Activated CD4-positive, alpha-beta T cell treated with anti-CD3 and anti-CD28 coated beads for 36 hours (primary cell): ENCODE measurements at regions not wholly inside any gene's neighbourhood (a gene's known extent, or its start where the extent isn't known, plus 50 kb on each side); places are given as distances from the start of the nearest gene placed in this dataset.

Experiments
- ATAC-seq: fragments of 200-7000 bp; cut with Tn5 transposase; one replicate; pipeline ENCODE4 v1.10.0; 2021; ENCODE audit warnings: mild to moderate bottlenecking, moderate library complexity
- CTCF ChIA-PET: fragments of 350-600 bp; sonication (Branson Sonifier 250); formaldehyde crosslinking; loops from one replicate; lab custom pipeline; 2021; ENCODE audit warnings: antibody characterized with exemption; lab: Charles Lee
- POLR2A ChIA-PET: fragments of 350-600 bp; sonication (Branson Sonifier 250); formaldehyde crosslinking; loops from one replicate; lab custom pipeline; 2021; ENCODE audit warnings: antibody characterized with exemption, inconsistent platforms; lab: Charles Lee
- DNase-seq: peaks from one replicate; pipeline ENCODE4 v3.0.0-alpha.2; 2020
- H3K27ac Mint-ChIP-seq: one replicate; pipeline ENCODE4 v1.8.0; 2021; ENCODE audit warnings: mixed read lengths
- H3K27me3 Mint-ChIP-seq: one replicate; pipeline ENCODE4 v1.8.0; 2021; ENCODE audit warnings: mixed read lengths
- H3K36me3 Mint-ChIP-seq: one replicate; pipeline ENCODE4 v1.8.0; 2021; ENCODE audit warnings: low read depth, mixed read lengths
- H3K4me1 Mint-ChIP-seq: one replicate; pipeline ENCODE4 v1.8.0; 2021; ENCODE audit warnings: mixed read lengths
- H3K4me3 Mint-ChIP-seq: one replicate; pipeline ENCODE4 v1.8.0; 2021; ENCODE audit warnings: mild to moderate bottlenecking, moderate library complexity, mixed read lengths
- H3K9me3 Mint-ChIP-seq: one replicate; pipeline ENCODE4 v1.8.0; 2021; ENCODE audit warnings: low read depth, mixed read lengths
- intact Hi-C, 2 experiments: fragments of 100-400 bp; cut with DNase I in 1 of 2; cut with micrococcal nuclease in 1 of 2; formaldehyde crosslinking; loops; one replicate each; pipeline versions ENCODE4 v1.14.2 to v1.15.1; 2022 to 2024; cut with DNase I, micrococcal nuclease

DNA sequence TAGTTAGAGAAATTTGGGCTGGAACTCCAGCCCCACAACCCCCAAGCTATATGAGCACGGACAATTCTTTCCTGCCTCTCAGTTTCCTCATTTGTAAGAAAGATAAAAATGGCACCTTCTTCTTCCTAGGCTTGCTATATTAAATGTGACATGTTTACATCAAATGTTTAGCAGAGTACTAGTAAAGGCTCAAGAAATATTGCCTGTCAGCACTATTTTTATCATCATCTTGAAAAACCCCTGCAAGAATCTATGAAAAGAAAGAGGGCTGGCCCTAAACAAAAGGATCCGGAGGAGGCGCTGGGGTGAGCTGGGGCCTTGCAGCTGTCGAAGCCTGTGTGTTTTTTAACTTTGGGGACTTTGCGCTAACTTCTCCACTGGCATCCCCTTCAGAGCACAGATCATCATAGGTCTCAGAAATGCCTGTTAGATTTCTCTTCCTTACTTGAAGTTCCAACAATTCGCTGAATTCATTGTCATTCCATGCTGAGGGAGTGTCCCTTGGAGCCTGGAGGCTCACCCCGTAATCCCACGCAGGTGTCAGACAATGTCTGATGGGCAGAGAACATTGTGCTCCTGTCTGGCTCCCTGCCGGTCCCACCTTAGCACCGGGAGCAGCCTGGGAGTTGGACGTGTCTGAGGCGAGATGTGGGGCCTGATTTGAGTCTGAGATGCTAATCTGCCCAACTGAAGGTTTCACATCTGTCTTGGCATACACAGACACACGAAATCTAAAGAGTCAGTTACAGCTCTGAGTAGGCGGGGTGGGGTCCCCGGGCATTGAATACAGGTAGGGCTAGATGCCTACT lies 206.8 kb downstream of the NUAK1 start:
- H3K9me3 Mint-ChIP-seq = peaks cover 2% of the 10 kb centered on the region
- POLR2A ChIA-PET = no interaction called here
- H3K27ac Mint-ChIP-seq = no peak overlapping the region
- H3K27me3 Mint-ChIP-seq = no peaks in the 10 kb centered on the region
- no peak for DNase-seq
- ATAC-seq = no peak
- H3K4me1 Mint-ChIP-seq = no peaks in the 10 kb centered on the region
- H3K36me3 Mint-ChIP-seq = no peaks in the 10 kb centered on the region
- H3K4me3 Mint-ChIP-seq = no peak overlapping the region
- intact Hi-C loops = no loop called here
- CTCF ChIA-PET = no interaction called here

GRCh38 chr12:105933671-105934665 lies 204.8 kb downstream of the NUAK1 start:
- no peaks in the 10 kb centered on the region for H3K36me3 Mint-ChIP-seq
- DNase-seq (no peak), ATAC-seq (no peak)
- CTCF ChIA-PET = interaction anchor here (0.7 kb wide), 1 partner anchor 180 kb away, joined by 4 read pairs; no protein-coding TSS in a partner anchor
- no peaks in the 10 kb centered on the region for H3K4me1 Mint-ChIP-seq
- no peaks in the 10 kb centered on the region for H3K9me3 Mint-ChIP-seq
- intact Hi-C loops = no loop called here
- no peak overlapping the region for H3K4me3 Mint-ChIP-seq
- no peaks in the 10 kb centered on the region for H3K27me3 Mint-ChIP-seq
- POLR2A ChIA-PET = no interaction called here
- no peak overlapping the region for H3K27ac Mint-ChIP-seq

DNA sequence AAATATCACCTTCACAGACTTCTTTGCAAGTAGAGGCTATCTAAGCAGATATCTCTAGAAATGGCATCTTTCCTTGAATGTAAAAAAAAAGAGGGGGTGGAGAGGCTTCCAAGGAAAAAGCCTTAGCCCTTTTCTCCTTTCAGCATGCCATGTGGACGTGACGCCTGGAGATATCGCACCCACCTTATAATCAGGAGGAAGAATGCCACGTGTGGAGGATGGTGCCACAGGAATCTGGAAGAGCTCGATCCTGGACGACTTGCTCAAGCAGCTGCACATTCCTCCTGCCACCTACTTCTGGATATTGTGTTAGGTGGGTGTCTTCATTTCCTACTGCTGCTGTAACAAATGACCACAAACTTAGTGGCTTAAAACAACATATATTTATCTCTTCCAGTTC lies 203.6 kb downstream of the NUAK1 start:
- no peaks in the 10 kb centered on the region for H3K27me3 Mint-ChIP-seq
- intact Hi-C loops = no loop called here
- H3K36me3 Mint-ChIP-seq = no peaks in the 10 kb centered on the region
- no peak overlapping the region for H3K27ac Mint-ChIP-seq
- H3K4me1 Mint-ChIP-seq = no peaks in the 10 kb centered on the region
- DNase-seq (no peak), ATAC-seq (no peak)
- POLR2A ChIA-PET = no interaction called here
- CTCF ChIA-PET = no interaction called here
- no peak overlapping the region for H3K4me3 Mint-ChIP-seq
- H3K9me3 Mint-ChIP-seq = no peaks in the 10 kb centered on the region

DNA sequence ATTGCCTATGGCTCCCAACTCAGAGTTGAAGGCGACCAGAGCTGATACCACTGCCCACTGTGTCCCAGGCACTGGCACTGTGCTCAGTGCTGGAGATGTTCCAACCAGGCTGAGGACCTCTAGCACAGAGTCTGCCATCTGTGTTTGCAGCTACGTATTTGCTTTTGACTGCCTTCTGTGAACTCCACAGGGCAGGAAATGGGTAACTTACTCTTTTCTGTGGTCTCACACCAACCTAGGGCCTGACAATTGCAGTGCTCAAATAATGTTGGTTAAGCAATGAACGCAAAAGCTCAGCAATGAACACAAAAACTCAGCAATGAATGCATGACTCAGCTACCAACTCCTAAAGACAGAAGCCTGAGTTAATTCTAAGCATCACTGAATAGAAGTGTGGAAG lies 202.8 kb downstream of the NUAK1 start:
- H3K27ac Mint-ChIP-seq = no peak overlapping the region
- H3K36me3 Mint-ChIP-seq = no peaks in the 10 kb centered on the region
- ChIA-PET POLR2A (no interaction called here), CTCF (interaction anchor here (0.6 kb wide), 1 partner anchor 16 kb away, joined by 3 read pairs; no protein-coding TSS in a partner anchor)
- no peaks in the 10 kb centered on the region for H3K9me3 Mint-ChIP-seq
- no peak for ATAC-seq
- no peak for DNase-seq
- H3K4me3 Mint-ChIP-seq = no peak overlapping the region
- H3K27me3 Mint-ChIP-seq = no peaks in the 10 kb centered on the region
- intact Hi-C loops = no loop called here
- no peaks in the 10 kb centered on the region for H3K4me1 Mint-ChIP-seq

GRCh38 chr12:105936496-105936895 lies 202.3 kb downstream of the NUAK1 start:
- no peak overlapping the region for H3K27ac Mint-ChIP-seq
- POLR2A ChIA-PET = no interaction called here
- no peaks in the 10 kb centered on the region for H3K36me3 Mint-ChIP-seq
- H3K4me3 Mint-ChIP-seq = no peak overlapping the region
- intact Hi-C loops = no loop called here
- CTCF ChIA-PET = interaction anchor here (0.6 kb wide), 1 partner anchor 15 kb away, joined by 3 read pairs; no protein-coding TSS in a partner anchor
- ATAC-seq (no peak), DNase-seq (no peak)
- H3K4me1 Mint-ChIP-seq = no peaks in the 10 kb centered on the region
- no peaks in the 10 kb centered on the region for H3K9me3 Mint-ChIP-seq
- no peaks in the 10 kb centered on the region for H3K27me3 Mint-ChIP-seq

DNA sequence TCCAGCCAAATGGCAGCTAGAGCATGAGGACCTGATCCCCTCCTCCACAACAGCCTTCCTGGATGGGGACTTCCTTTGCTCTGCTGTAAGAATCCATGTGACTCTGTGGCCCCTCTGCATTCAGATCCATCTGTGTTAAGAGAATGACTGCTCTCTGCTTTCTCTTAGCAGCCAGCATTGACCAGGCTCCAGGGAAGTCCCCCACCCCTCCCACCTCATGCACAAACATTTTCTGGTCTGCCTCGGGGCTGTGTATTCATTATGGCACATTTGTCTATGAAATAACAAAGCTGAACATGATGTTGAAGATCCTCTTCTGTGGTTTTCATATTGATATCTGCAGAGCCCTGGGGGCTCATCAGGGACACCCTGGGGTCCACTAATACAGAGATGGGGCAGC lies 201.7 kb downstream of the NUAK1 start:
- no peak for ATAC-seq
- ChIA-PET CTCF (no interaction called here), POLR2A (no interaction called here)
- no peaks in the 10 kb centered on the region for H3K4me1 Mint-ChIP-seq
- no peak overlapping the region for H3K4me3 Mint-ChIP-seq
- intact Hi-C loops = no loop called here
- H3K36me3 Mint-ChIP-seq = no peaks in the 10 kb centered on the region
- H3K9me3 Mint-ChIP-seq = no peaks in the 10 kb centered on the region
- H3K27me3 Mint-ChIP-seq = no peaks in the 10 kb centered on the region
- no peak for DNase-seq
- no peak overlapping the region for H3K27ac Mint-ChIP-seq

DNA sequence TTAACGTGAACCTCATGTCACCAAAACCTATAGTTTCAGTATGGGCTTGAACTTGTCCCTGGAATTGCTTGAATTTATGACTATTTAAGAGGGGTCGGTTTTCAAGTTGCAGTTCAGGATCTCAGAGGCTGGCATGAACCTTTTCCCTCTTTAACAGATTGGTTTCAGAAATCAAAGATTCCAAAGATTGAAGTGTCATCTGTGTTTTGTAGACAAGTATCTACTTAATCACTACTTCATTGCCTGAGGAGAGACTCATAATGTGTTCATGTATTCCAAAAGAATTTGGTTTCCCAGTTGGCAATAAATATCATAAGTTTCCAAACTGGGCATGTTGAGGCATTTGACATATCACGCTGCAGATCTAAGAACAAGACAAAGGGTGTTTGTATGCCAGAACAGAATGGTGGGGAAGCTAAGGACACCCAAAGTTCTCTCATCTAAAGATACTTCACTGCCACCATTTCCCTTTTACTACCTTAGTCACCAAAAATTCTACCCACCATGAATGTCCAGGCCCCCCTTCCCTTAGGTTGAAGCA lies 199.5 kb downstream of the NUAK1 start:
- H3K4me1 Mint-ChIP-seq = no peaks in the 10 kb centered on the region
- no peak overlapping the region for H3K4me3 Mint-ChIP-seq
- H3K9me3 Mint-ChIP-seq = no peaks in the 10 kb centered on the region
- DNase-seq (no peak), ATAC-seq (no peak)
- H3K27me3 Mint-ChIP-seq = peaks cover 4% of the 10 kb centered on the region
- H3K27ac Mint-ChIP-seq = no peak overlapping the region
- H3K36me3 Mint-ChIP-seq = no peaks in the 10 kb centered on the region
- POLR2A ChIA-PET = no interaction called here
- CTCF ChIA-PET = no interaction called here
- intact Hi-C loops = no loop called here

DNA sequence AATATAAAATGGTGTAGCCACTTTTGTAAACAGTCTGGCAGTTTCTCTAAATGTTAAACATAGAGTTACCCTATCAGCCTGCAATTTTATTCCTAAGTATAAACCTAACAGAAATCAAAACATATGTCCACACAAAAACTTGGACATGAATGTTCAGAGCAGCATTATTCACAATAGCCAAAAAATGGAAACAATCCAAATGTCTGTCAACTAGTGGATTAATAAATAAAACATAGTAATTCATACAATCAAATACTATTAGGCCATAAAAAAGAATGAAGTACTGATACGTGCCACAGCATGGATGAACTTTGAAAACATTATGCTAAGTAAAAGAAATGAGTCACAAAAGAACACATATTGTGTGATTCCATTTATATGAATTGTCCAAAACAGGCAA lies 196.5 kb downstream of the NUAK1 start:
- ChIA-PET POLR2A (no interaction called here), CTCF (no interaction called here)
- DNase-seq (no peak), ATAC-seq (no peak)
- peaks cover 4% of the 10 kb centered on the region for H3K27me3 Mint-ChIP-seq
- no peak overlapping the region for H3K27ac Mint-ChIP-seq
- no peaks in the 10 kb centered on the region for H3K4me1 Mint-ChIP-seq
- H3K4me3 Mint-ChIP-seq = no peak overlapping the region
- no peaks in the 10 kb centered on the region for H3K9me3 Mint-ChIP-seq
- intact Hi-C loops = no loop called here
- no peaks in the 10 kb centered on the region for H3K36me3 Mint-ChIP-seq

DNA sequence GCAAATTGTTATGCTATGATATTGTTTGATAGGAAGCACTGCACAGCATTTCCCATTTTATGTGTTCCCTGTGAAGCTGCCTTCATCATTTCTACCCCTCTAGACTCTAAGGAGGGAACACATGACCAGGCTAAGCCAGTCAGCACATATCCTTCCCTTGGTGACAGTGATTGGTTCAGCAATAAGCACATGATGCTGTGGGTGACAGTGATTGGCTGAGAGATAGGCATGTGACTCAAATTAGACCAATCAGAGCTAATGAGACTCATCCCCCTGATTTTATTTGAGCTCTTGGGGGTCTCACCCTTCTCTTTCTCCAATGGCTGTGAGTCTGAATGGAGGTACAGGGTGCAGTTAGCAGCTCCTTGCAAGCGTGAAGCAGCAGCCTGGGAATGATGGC lies 195.2 kb downstream of the NUAK1 start:
- CTCF ChIA-PET = no interaction called here
- H3K9me3 Mint-ChIP-seq = no peaks in the 10 kb centered on the region

DNA sequence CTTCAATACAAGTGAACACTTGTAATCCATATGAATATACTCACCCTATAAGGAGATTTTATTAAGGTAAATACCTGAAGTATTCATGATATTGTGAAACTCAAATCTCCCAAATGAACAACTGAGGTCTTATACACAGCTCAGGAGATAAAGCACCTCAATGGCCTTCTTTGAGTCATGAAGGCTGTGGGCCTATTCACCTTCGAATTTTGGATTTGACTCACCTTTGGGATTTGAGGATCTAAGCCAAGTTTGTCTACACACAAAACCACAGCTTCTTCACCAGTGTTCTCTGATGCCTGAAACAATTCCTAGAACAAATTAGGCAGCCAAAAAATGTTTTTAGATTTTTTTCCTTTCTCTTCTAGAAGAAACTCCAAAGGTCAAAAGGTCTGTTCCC lies 194.1 kb downstream of the NUAK1 start:
- ChIA-PET CTCF (no interaction called here), POLR2A (interaction anchor here (0.6 kb wide), 1 partner anchor 1757 kb away, joined by 3 read pairs; no protein-coding TSS in a partner anchor)
- no peak for ATAC-seq
- peaks cover 7% of the 10 kb centered on the region for H3K27me3 Mint-ChIP-seq
- H3K4me3 Mint-ChIP-seq = no peak overlapping the region
- no peaks in the 10 kb centered on the region for H3K36me3 Mint-ChIP-seq
- no peaks in the 10 kb centered on the region for H3K9me3 Mint-ChIP-seq
- intact Hi-C loops = no loop called here
- H3K4me1 Mint-ChIP-seq = no peaks in the 10 kb centered on the region
- no peak overlapping the region for H3K27ac Mint-ChIP-seq
- DNase-seq = no peak

More for the DNA sequence above, 195.2 kb downstream of the NUAK1 start:
- Mint-ChIP-seq H3K27ac (no peak overlapping the region), H3K36me3 (no peaks in the 10 kb centered on the region), H3K4me3 (no peak overlapping the region), H3K27me3 (peaks cover 4% of the 10 kb centered on the region), H3K4me1 (no peaks in the 10 kb centered on the region)
- POLR2A ChIA-PET = no interaction called here
- no peak for DNase-seq
- intact Hi-C loops = no loop called here
- ATAC-seq = no peak

DNA sequence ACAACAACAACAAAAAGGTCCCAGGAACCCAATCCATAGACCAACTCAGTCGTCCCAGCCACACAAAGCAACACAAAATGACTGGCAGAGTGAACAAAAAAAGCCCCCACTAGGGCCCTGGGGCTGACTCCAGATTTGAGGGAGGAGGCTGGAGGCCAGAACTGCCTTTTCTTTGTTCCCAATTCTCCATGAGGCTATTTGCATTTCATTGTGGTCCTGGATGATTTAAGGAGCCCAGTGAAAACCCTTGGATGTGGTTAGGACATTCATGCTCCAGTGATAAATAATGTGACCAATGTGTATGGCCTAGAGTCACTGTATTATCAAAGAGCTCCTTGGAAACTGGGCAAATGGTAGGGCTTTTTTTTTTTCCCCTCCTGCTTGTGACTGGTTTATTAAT lies 192.9 kb downstream of the NUAK1 start:
- Mint-ChIP-seq H3K36me3 (no peaks in the 10 kb centered on the region), H3K9me3 (no peaks in the 10 kb centered on the region), H3K27ac (no peak overlapping the region), H3K4me1 (no peaks in the 10 kb centered on the region), H3K27me3 (peaks cover 7% of the 10 kb centered on the region), H3K4me3 (no peak overlapping the region)
- no peak for DNase-seq
- CTCF ChIA-PET = no interaction called here
- POLR2A ChIA-PET = no interaction called here
- no peak for ATAC-seq
- intact Hi-C loops = no loop called here
